ENCODE measurements at regions not wholly inside any gene's neighbourhood (a gene's known extent, or its start where the extent isn't known, plus 50 kb on each side); places are given as distances from the start of the nearest gene placed in this dataset.

- CTCF ChIA-PET (ENCODE audit: partially characterized antibody), result interaction anchor here (0.6 kb wide), 1 partner anchor 852 kb away, joined by 3 read pairs; no protein-coding TSS in a partner anchor
- FAIRE-seq, result no peak
- POLR2A ChIA-PET (ENCODE audit: partially characterized antibody), result no interaction called here
These were observed 70.2 kb upstream of the ZFP64 start for GRCh38 chr20:52261792-52262191.

More at GRCh38 chr20:52261792-52262191, 70.2 kb upstream of the ZFP64 start:
- H2BK120ac ChIP-seq (replicated peaks; ENCODE audit: low read depth, low read length), result no peak overlapping the region
- H4K5ac ChIP-seq (ENCODE audit: insufficient read length, low read depth, low read length), result no peak overlapping the region
- no peak overlapping the region for H4K91ac ChIP-seq (replicated peaks; ENCODE audit: insufficient read length, low read length)
- no peak overlapping the region for H3K56ac ChIP-seq (replicated peaks; ENCODE audit: insufficient read length, low read depth, low read length)
- H2AFZ ChIP-seq (ENCODE audit: low read length), result no peak overlapping the region
- H3K4me2 ChIP-seq (ENCODE audit: insufficient read depth in 1 of 2, low read depth in 2 of 2, low read length in 2 of 2), result no peak overlapping the region
- H3K23me2 ChIP-seq (ENCODE audit: low read depth, low read length), result no peaks in the 10 kb centered on the region; the same call in 1 of the 2 replicates
- no peak overlapping the region for H3K23ac ChIP-seq (ENCODE audit: insufficient read length)
- no peak overlapping the region for H3K4ac ChIP-seq (replicated peaks; ENCODE audit: insufficient read length, low read depth, low read length)
- DNase-seq (ENCODE audit: low read depth in 1 of 2, low spot score in 2 of 2), result no peak
- no peak overlapping the region for H2BK5ac ChIP-seq (ENCODE audit: low read depth, low read length)
- H2BK15ac ChIP-seq (ENCODE audit: low read length), result no peak overlapping the region
- no peak overlapping the region for H2AK5ac ChIP-seq (ENCODE audit: low read depth, low read length)
- H3K79me1 ChIP-seq (ENCODE audit: low read depth, low read length), result no peaks in the 10 kb centered on the region
- TF ChIP-seq KDM5A (IDR thresholded peaks at IDR 0.05; ENCODE audit: low read length) (no peak), SIRT6 (IDR thresholded peaks at IDR 0.05; ENCODE audit: low read length) (no peak), KDM1A (IDR thresholded peaks at IDR 0.05; ENCODE audit: borderline replicate concordance, low read length) (no peak), CREB1 (IDR thresholded peaks at IDR 0.05) (no peak)
- TF ChIP-seq, protein P1, sequence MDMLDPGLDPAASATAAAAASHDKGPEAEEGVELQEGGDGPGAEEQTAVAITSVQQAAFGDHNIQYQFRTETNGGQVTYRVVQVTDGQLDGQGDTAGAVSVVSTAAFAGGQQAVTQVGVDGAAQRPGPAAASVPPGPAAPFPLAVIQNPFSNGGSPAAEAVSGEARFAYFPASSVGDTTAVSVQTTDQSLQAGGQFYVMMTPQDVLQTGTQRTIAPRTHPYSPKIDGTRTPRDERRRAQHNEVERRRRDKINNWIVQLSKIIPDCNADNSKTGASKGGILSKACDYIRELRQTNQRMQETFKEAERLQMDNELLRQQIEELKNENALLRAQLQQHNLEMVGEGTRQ (IDR thresholded peaks at IDR 0.05; ENCODE audit: low read length), result no peak
- no peak overlapping the region for H2BK12ac ChIP-seq (ENCODE audit: low read depth, low read length)
- H3K14ac ChIP-seq (ENCODE audit: insufficient read length), result no peak overlapping the region
- H4K20me1 ChIP-seq (replicated peaks in 1 of 2; ENCODE audit: control insufficient read depth in 1 of 2, insufficient read depth in 2 of 2, low read length in 2 of 2), result no peaks in the 10 kb centered on the region
- H3K4me3 ChIP-seq (ENCODE audit: extremely low read depth in 1 of 4, insufficient read depth in 2 of 4, low read depth in 3 of 4, low read length in 4 of 4), result no peak overlapping the region
- no peak overlapping the region for H3K18ac ChIP-seq (ENCODE audit: extremely low read depth, low read length)
- no peak overlapping the region for H4K8ac ChIP-seq (ENCODE audit: extremely low read depth, insufficient read depth, low read length)
- H3K9me3 ChIP-seq (ENCODE audit: insufficient read depth in 2 of 2, low read depth in 1 of 2, low read length in 1 of 2), result no peaks in the 10 kb centered on the region
- no peaks in the 10 kb centered on the region for H3K79me2 ChIP-seq (ENCODE audit: control insufficient read depth in 1 of 2, insufficient read depth in 2 of 2, low read length in 2 of 2)
- H2BK20ac ChIP-seq (ENCODE audit: low read length), result no peak overlapping the region
- H3K27ac ChIP-seq (ENCODE audit: low read depth, low read length), result no peak overlapping the region
- H3K4me1 ChIP-seq (replicated peaks in 1 of 4; ENCODE audit: control insufficient read depth in 3 of 4, insufficient read depth in 4 of 4, low read length in 3 of 4), result no peaks in the 10 kb centered on the region
- H3K27me3 ChIP-seq (replicated peaks in 1 of 4; ENCODE audit: control insufficient read depth in 3 of 4, extremely low read depth in 1 of 4, insufficient read depth in 3 of 4, low read length in 3 of 4), result no peaks in the 10 kb centered on the region
- H3K9ac ChIP-seq (replicated peaks in 1 of 4; ENCODE audit: extremely low read depth in 1 of 4, low read depth in 3 of 4, low read length in 3 of 4), result no peak overlapping the region
- H3K36me3 ChIP-seq (ENCODE audit: control insufficient read depth in 2 of 4, insufficient read depth in 4 of 4, low read length in 3 of 4), result no peaks in the 10 kb centered on the region

All from H1 (cell line).